AG10803 (cell line): ENCODE measurements at regions not wholly inside any gene's neighbourhood (a gene's known extent, or its start where the extent isn't known, plus 50 kb on each side); places are given as distances from the start of the nearest gene placed in this dataset.

ENCODE experiments used
- DNase-seq: peaks from one replicate; pipeline ENCODE4 v3.0.0; 2010; ENCODE audit warnings: low read depth
- H3K4me3 ChIP-seq: 2 replicates; pipeline ENCODE4 v1.5.1; 2011; ENCODE audit warnings: mild to moderate bottlenecking, low read length, control low read depth
- CTCF ChIP-seq: conservative IDR thresholded peaks from 2 replicates; pipeline ENCODE4 v1.5.1; 2011; ENCODE audit warnings: mild to moderate bottlenecking, low read length, control low read depth, inconsistent platforms

- TF ChIP-seq CTCF: no peak
- no peak for DNase-seq
- H3K4me3 ChIP-seq: no peak overlapping the region
These were observed 215.3 kb downstream of the PMP22 start for GRCh38 chr17:15049795-15050160.

GRCh38 chr17:15048933-15049794 is 216.0 kb downstream of the PMP22 start:
- TF ChIP-seq CTCF: no peak
- no peak for DNase-seq
- no peak overlapping the region for H3K4me3 ChIP-seq

- peak; percentile 15; the same call in 1 of the 2 replicates for TF ChIP-seq CTCF
- DNase-seq: no peak
- no peak overlapping the region for H3K4me3 ChIP-seq
These were observed 216.7 kb downstream of the PMP22 start for GRCh38 chr17:15048381-15048780.

- TF ChIP-seq CTCF: no peak
- H3K4me3 ChIP-seq: no peak overlapping the region
- DNase-seq: no peak
These were observed 222.8 kb downstream of the PMP22 start for GRCh38 chr17:15042311-15042710.

- TF ChIP-seq CTCF: no peak
- no peak for DNase-seq
- H3K4me3 ChIP-seq: no peak overlapping the region
These were observed 225.8 kb downstream of the PMP22 start for GRCh38 chr17:15039366-15039765.

GRCh38 chr17:15038656-15039055 is 226.5 kb downstream of the PMP22 start:
- DNase-seq: peak; percentile 78
- TF ChIP-seq CTCF: peak; percentile 10; the same call in 1 of the 2 replicates
- H3K4me3 ChIP-seq: no peak overlapping the region

- no peak for TF ChIP-seq CTCF
- DNase-seq: no peak
- no peak overlapping the region for H3K4me3 ChIP-seq
These were observed 228.9 kb downstream of the PMP22 start for GRCh38 chr17:15036238-15036637.
